GM21825 (cell line): ENCODE measurements at regions not wholly inside any gene's neighbourhood (a gene's known extent, or its start where the extent isn't known, plus 50 kb on each side); places are given as distances from the start of the nearest gene placed in this dataset.
"Not testable (repeated sequence)": the region's sequence is repeated elsewhere in the genome, so short reads cannot be mapped to it uniquely, and the experiment has no call there.

ENCODE experiments used
- ATAC-seq: cut with Tn5 transposase; IDR thresholded peaks from one replicate; pipeline ENCODE4 v1.9.1; 2021; ENCODE audit warnings: mild to moderate bottlenecking, moderate library complexity; ENCODE audit not compliant: unreplicated experiment

- no peak for ATAC-seq
Observed at GRCh38 chr14:99007795-99008194, 264.2 kb downstream of the BCL11B start.

- no peak for ATAC-seq
Observed at GRCh38 chr14:99009871-99010270, 262.1 kb downstream of the BCL11B start.

GRCh38 chr14:99011385-99011784 lies 260.6 kb downstream of the BCL11B start:
- no peak for ATAC-seq

- no peak for ATAC-seq
Observed at GRCh38 chr14:99012703-99013102, 259.3 kb downstream of the BCL11B start.

GRCh38 chr14:99015833-99016232 lies 256.2 kb downstream of the BCL11B start:
- ATAC-seq = no peak

GRCh38 chr14:99023371-99023770 lies 248.6 kb downstream of the BCL11B start:
- ATAC-seq = no peak

GRCh38 chr14:99024926-99025325 lies 247.1 kb downstream of the BCL11B start:
- no peak for ATAC-seq

- no peak for ATAC-seq
Observed at GRCh38 chr14:99025418-99025817, 246.6 kb downstream of the BCL11B start.

GRCh38 chr14:99026471-99026870 lies 245.5 kb downstream of the BCL11B start:
- no peak for ATAC-seq

GRCh38 chr14:99028041-99028440 lies 244.0 kb downstream of the BCL11B start:
- ATAC-seq = no peak

- ATAC-seq = no peak
Observed at GRCh38 chr14:99028521-99028920, 243.5 kb downstream of the BCL11B start.

GRCh38 chr14:99029145-99029915 lies 242.7 kb downstream of the BCL11B start:
- no peak for ATAC-seq

- no peak for ATAC-seq
Observed at GRCh38 chr14:99029916-99030305, 242.1 kb downstream of the BCL11B start.

GRCh38 chr14:99030454-99030853 lies 241.5 kb downstream of the BCL11B start:
- ATAC-seq = no peak

- ATAC-seq = no peak
Observed at GRCh38 chr14:99032759-99033158, 239.2 kb downstream of the BCL11B start.

GRCh38 chr14:99033951-99034350 lies 238.0 kb downstream of the BCL11B start:
- no peak for ATAC-seq

GRCh38 chr14:99034711-99035171 lies 237.3 kb downstream of the BCL11B start:
- no peak for ATAC-seq

GRCh38 chr14:99035268-99035667 lies 236.7 kb downstream of the BCL11B start:
- ATAC-seq = no peak

GRCh38 chr14:99035712-99036610 lies 236.0 kb downstream of the BCL11B start:
- no peak for ATAC-seq

GRCh38 chr14:99036611-99037293 lies 235.2 kb downstream of the BCL11B start:
- no peak for ATAC-seq

- ATAC-seq = not testable (repeated sequence)
Observed at GRCh38 chr14:99037326-99037725, 234.7 kb downstream of the BCL11B start.
